GM12891 (cell line): ENCODE measurements at regions not wholly inside any gene's neighbourhood (a gene's known extent, or its start where the extent isn't known, plus 50 kb on each side); places are given as distances from the start of the nearest gene placed in this dataset.

ENCODE experiments used
- POLR2A ChIP-seq: IDR thresholded peaks from 2 replicates; pipeline ENCODE4 v1.6.1; 2011; ENCODE audit warnings: low read depth, low read length, control low read depth
- POLR2AphosphoS5 ChIP-seq: IDR thresholded peaks from 2 replicates; pipeline ENCODE4 v1.6.1; 2011; ENCODE audit warnings: low read depth, low read length, control low read depth
- SPI1 ChIP-seq: IDR thresholded peaks from 2 replicates; pipeline ENCODE4 v1.6.1; 2011; ENCODE audit warnings: low read depth, low read length, control low read depth
- TAF1 ChIP-seq: IDR thresholded peaks from 2 replicates; pipeline ENCODE4 v1.6.1; 2011; ENCODE audit warnings: low read depth, low read length, control low read depth

DNA sequence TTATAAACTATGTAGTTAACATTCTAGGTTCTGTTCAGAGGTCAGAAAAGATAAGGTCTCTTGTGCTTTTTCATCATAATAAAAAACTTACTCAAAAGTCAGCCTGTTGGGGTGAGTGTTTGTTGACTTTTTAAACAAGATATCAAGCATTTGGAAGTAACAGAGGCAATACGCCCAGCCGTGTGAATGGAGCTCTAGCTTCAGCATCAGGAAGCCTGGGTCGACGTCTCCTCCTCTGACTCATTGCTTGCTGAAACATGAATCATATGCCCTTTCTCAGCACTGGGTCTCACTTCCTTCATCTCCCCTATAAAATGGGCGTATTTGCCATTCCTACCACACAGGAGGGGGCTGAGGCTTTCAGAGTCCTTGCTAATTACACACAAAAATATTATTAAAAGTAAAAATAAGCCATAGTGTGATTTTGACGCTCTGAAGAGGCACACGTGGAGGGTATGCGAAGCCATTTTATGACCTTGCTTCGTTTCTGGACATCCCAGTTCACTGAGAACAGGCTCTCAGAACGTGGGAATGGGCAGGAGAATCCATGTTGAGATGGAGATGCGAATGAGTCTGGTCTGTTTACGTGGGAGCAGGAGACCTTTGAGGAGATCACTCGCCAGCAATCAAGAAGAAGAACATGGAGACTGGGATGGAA is 220.8 kb upstream of the TPRG1 start:
- TF ChIP-seq POLR2A (no peak), POLR2AphosphoS5 (no peak), SPI1 (no peak), TAF1 (no peak)
